ENCODE measurements at regions not wholly inside any gene's neighbourhood (a gene's known extent, or its start where the extent isn't known, plus 50 kb on each side); places are given as distances from the start of the nearest gene placed in this dataset.

GRCh38 chr6:43901733-43902230 is 131.8 kb downstream of the VEGFA start:
- no peak for TF ChIP-seq ZNF8 (CRISPR knock-in tag; IDR thresholded peaks at IDR 0.05)
- TF ChIP-seq PATZ1 (CRISPR knock-in tag; IDR thresholded peaks at IDR 0.05; ENCODE audit: borderline replicate concordance) = no peak
- no peak for TF ChIP-seq ZFP3 (CRISPR knock-in tag; IDR thresholded peaks at IDR 0.05)
- TF ChIP-seq CREB5 (CRISPR knock-in tag; IDR thresholded peaks at IDR 0.05; ENCODE audit: low read depth) = no peak
- TF ChIP-seq ZNF70 (CRISPR knock-in tag; IDR thresholded peaks at IDR 0.05) = no peak
- TF ChIP-seq ARNTL (CRISPR knock-in tag; IDR thresholded peaks at IDR 0.05; ENCODE audit: borderline replicate concordance, low read depth) = no peak
- no peak for TF ChIP-seq OSR1 (CRISPR knock-in tag; IDR thresholded peaks at IDR 0.05)
- no peak for TF ChIP-seq ZNF565 (CRISPR knock-in tag; conservative IDR thresholded peaks at IDR 0.05; ENCODE audit: low read depth)
- no peak for TF ChIP-seq ZC3H10 (CRISPR knock-in tag; IDR thresholded peaks at IDR 0.05)
- no peak for TF ChIP-seq CSRNP3 (CRISPR knock-in tag; IDR thresholded peaks at IDR 0.05)
